Breast epithelium (tissue), 4 donors: ENCODE measurements at regions not wholly inside any gene's neighbourhood (a gene's known extent, or its start where the extent isn't known, plus 50 kb on each side); places are given as distances from the start of the nearest gene placed in this dataset.

ENCODE experiments used
- DNase-seq, 2 donors: peaks; one replicate each; pipeline ENCODE4 v3.0.0-alpha.2; 2019; ENCODE audit warnings: low spot score in 2 of 2
- H3K27ac ChIP-seq, 2 donors: fragments of 200-600 bp; sonication (generic) in 1 of 2; one replicate each; pipeline ENCODE4 v1.5.1; 2016 to 2019; ENCODE audit warnings: mild to moderate bottlenecking in 1 of 2
- H3K27me3 ChIP-seq, 2 donors: fragments of 200-600 bp; sonication (generic) in 1 of 2; one replicate each; pipeline versions ENCODE4 v1.5.1 to v1.6.0; 2017 to 2019; ENCODE audit warnings: control low read depth in 1 of 2, mild to moderate bottlenecking in 1 of 2
- H3K36me3 ChIP-seq: fragments of 200-600 bp; one replicate; pipeline ENCODE4 v1.5.1; 2019
- H3K4me1 ChIP-seq, 2 donors: fragments of 200-600 bp; sonication (generic); one replicate each; pipeline ENCODE4 v1.5.1; 2016 to 2019; ENCODE audit warnings: control low read depth in 1 of 2
- H3K4me3 ChIP-seq, 3 donors: fragments of 200-600 bp; sonication (generic); 1 replicate in 2 of 3; 2 replicates in 1 of 3; pipeline ENCODE4 v1.5.1; 2016 to 2019; ENCODE audit warnings: mild to moderate bottlenecking in 3 of 3, moderate library complexity in 2 of 3
- H3K9me3 ChIP-seq, 2 donors: fragments of 200-600 bp; sonication (generic) in 1 of 2; one replicate each; pipeline ENCODE4 v1.5.1; 2016 to 2019; ENCODE audit warnings: control low read depth in 1 of 2
- CTCF ChIP-seq, 3 donors: fragments of 450-650 bp; IDR thresholded peaks; one replicate each; pipeline ENCODE4 v1.5.1; 2016 to 2017; ENCODE audit warnings: antibody characterized with exemption in 3 of 3, mild to moderate bottlenecking in 3 of 3, moderate library complexity in 3 of 3
- POLR2A ChIP-seq: fragments of 450-650 bp; IDR thresholded peaks from one replicate; pipeline ENCODE4 v1.6.1; 2016; ENCODE audit warnings: antibody characterized with exemption, mild to moderate bottlenecking, moderate library complexity
- POLR2AphosphoS5 ChIP-seq, 3 donors: sonication (generic); formaldehyde crosslinking; IDR thresholded peaks; one replicate each; pipeline ENCODE4 v1.6.1; 2017; ENCODE audit warnings: antibody characterized with exemption in 3 of 3
- intact Hi-C: fragments of 100-400 bp; cut with DNase I; formaldehyde crosslinking; loops from one replicate; pipeline ENCODE4 v1.15.1; 2023; ENCODE audit warnings: low total_unique reads

GRCh38 chr20:59443550-59443949 is 143.1 kb downstream of the EDN3 start:
- H3K36me3 ChIP-seq, result no peaks in the 10 kb centered on the region
- H3K4me3 ChIP-seq, result no peak overlapping the region
- H3K27ac ChIP-seq, result no peak overlapping the region
- DNase-seq, result no peak
- intact Hi-C loops, result no loop called here
- H3K27me3 ChIP-seq, result peaks cover 0 to 42% of the 10 kb centered on the region in 2 donors
- H3K9me3 ChIP-seq, result no peaks in the 10 kb centered on the region
- no peak for TF ChIP-seq CTCF (IDR thresholded peaks at IDR 0.05)
- no peak for TF ChIP-seq POLR2AphosphoS5 (IDR thresholded peaks at IDR 0.05)
- TF ChIP-seq POLR2A, result no peak
- no peaks in the 10 kb centered on the region for H3K4me1 ChIP-seq

GRCh38 chr20:59446376-59446775 is 146.0 kb downstream of the EDN3 start:
- Histone ChIP-seq H3K27ac (no peak overlapping the region), H3K27me3 (peaks cover 0 to 37% of the 10 kb centered on the region in 2 donors), H3K4me1 (no peaks in the 10 kb centered on the region), H3K36me3 (no peaks in the 10 kb centered on the region), H3K4me3 (no peak overlapping the region), H3K9me3 (no peaks in the 10 kb centered on the region)
- TF ChIP-seq CTCF (IDR thresholded peaks at IDR 0.05) (no peak), POLR2A (no peak), POLR2AphosphoS5 (IDR thresholded peaks at IDR 0.05) (no peak)
- intact Hi-C loops, result no loop called here
- DNase-seq, result no peak

- Histone ChIP-seq H3K4me1 (no peaks in the 10 kb centered on the region), H3K9me3 (no peaks in the 10 kb centered on the region), H3K27ac (no peak overlapping the region), H3K27me3 (peaks cover 0 to 34% of the 10 kb centered on the region in 2 donors), H3K36me3 (no peaks in the 10 kb centered on the region), H3K4me3 (no peak overlapping the region)
- no peak for TF ChIP-seq POLR2A
- TF ChIP-seq POLR2AphosphoS5 (IDR thresholded peaks at IDR 0.05), result no peak
- no peak for TF ChIP-seq CTCF (IDR thresholded peaks at IDR 0.05)
- no peak for DNase-seq
- intact Hi-C loops, result no loop called here
These were observed 147.8 kb downstream of the EDN3 start for GRCh38 chr20:59448196-59448595.

GRCh38 chr20:59448851-59449444 is 148.5 kb downstream of the EDN3 start:
- intact Hi-C loops, result no loop called here
- Histone ChIP-seq H3K36me3 (no peaks in the 10 kb centered on the region), H3K4me1 (no peaks in the 10 kb centered on the region), H3K27ac (no peak overlapping the region), H3K27me3 (peaks cover 0 to 34% of the 10 kb centered on the region in 2 donors), H3K9me3 (no peaks in the 10 kb centered on the region), H3K4me3 (no peak overlapping the region)
- DNase-seq, result no peak
- TF ChIP-seq CTCF (IDR thresholded peaks at IDR 0.05) (no peak), POLR2AphosphoS5 (IDR thresholded peaks at IDR 0.05) (no peak), POLR2A (no peak)

GRCh38 chr20:59451066-59451630 is 150.7 kb downstream of the EDN3 start:
- H3K9me3 ChIP-seq, result no peaks in the 10 kb centered on the region
- no peak overlapping the region for H3K27ac ChIP-seq
- H3K4me1 ChIP-seq, result no peaks in the 10 kb centered on the region
- no peak for DNase-seq
- intact Hi-C loops, result no loop called here
- no peaks in the 10 kb centered on the region for H3K36me3 ChIP-seq
- H3K4me3 ChIP-seq, result no peak overlapping the region
- H3K27me3 ChIP-seq, result peaks cover 0 to 25% of the 10 kb centered on the region in 2 donors
- TF ChIP-seq POLR2AphosphoS5 (IDR thresholded peaks at IDR 0.05) (no peak), POLR2A (no peak), CTCF (IDR thresholded peaks at IDR 0.05) (no peak)
